Thyroid gland (tissue), 4 donors: ENCODE measurements at regions not wholly inside any gene's neighbourhood (a gene's known extent, or its start where the extent isn't known, plus 50 kb on each side); places are given as distances from the start of the nearest gene placed in this dataset.
A peak's percentile ranks its signal among the peaks of the same experiment; 100 is the strongest.

ENCODE experiments used
- DNase-seq, 2 donors: peaks; one replicate each; pipeline ENCODE4 v3.0.0-alpha.2; 2019
- H3K27ac ChIP-seq, 3 donors: fragments of 200-600 bp; sonication (generic); 1 replicate in 2 of 3; 2 replicates in 1 of 3; pipeline ENCODE4 v1.5.1; 2016 to 2019; ENCODE audit warnings: mild to moderate bottlenecking in 1 of 3, moderate library complexity in 1 of 3
- H3K27me3 ChIP-seq: fragments of 200-600 bp; sonication (generic); one replicate; pipeline ENCODE4 v1.5.1; 2019
- H3K36me3 ChIP-seq, 2 donors: fragments of 200-600 bp; sonication (generic); one replicate each; pipeline ENCODE4 v1.5.1; 2016 to 2019
- H3K4me1 ChIP-seq, 2 donors: fragments of 200-600 bp; sonication (generic); one replicate each; pipeline ENCODE4 v1.5.1; 2017 to 2019
- H3K4me3 ChIP-seq, 3 donors: fragments of 200-600 bp; sonication (generic); replicated peaks in 1 of 3; 1 replicate in 2 of 3; 2 replicates in 1 of 3; pipeline ENCODE4 v1.5.1; 2016; ENCODE audit warnings: mild to moderate bottlenecking in 1 of 3
- H3K9me3 ChIP-seq: fragments of 200-600 bp; sonication (generic); one replicate; pipeline ENCODE4 v1.5.1; 2017
- POLR2A ChIP-seq, 2 donors: fragments of 450-650 bp; IDR thresholded peaks; one replicate each; pipeline ENCODE4 v1.6.1; 2017; ENCODE audit warnings: antibody characterized with exemption in 2 of 2, mild to moderate bottlenecking in 2 of 2, moderate library complexity in 1 of 2
- WGBS, 2 donors: methylation state at CpG; one replicate each; pipeline ENCODE4 v1.1.5; 2017; 5-methylcytosine and 5-hydroxymethylcytosine counted together
- intact Hi-C: fragments of 100-400 bp; cut with DNase I; formaldehyde crosslinking; loops from one replicate; pipeline ENCODE4 v1.15.1; 2023
- TF ChIP-seq, protein P1 (sequence below), 6 experiments: fragments of 200-600 bp in 3 of 6; fragments of 450-650 bp in 3 of 6; sonication (generic) in 3 of 6; IDR thresholded peaks; one replicate each; pipeline ENCODE4 v1.5.1; 2016 to 2019; ENCODE audit warnings: antibody characterized with exemption in 6 of 6, mild to moderate bottlenecking in 2 of 6, inconsistent platforms in 1 of 6, moderate library complexity in 1 of 6

DNA sequence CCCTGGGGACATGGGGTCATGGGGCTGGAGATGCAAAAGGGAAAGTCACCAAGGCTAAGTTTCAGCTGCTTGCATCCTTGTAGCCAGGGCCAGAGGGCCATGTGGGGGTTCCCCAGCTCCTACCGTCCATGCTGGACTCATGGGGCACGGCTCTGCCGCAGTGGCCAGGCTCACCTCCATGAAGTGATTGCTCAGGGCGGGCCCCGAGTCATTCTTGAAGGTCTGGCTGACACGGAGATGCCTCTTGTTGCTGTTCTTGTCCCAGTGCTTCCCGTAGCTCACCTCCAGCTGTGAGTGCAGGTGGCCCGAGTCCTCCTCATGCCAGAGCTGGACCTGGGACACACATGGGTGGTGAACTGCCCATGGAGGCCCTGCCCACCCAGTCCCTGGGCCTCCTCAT is 114.5 kb downstream of the RMI2 start:
- DNase-seq: no peak
- Histone ChIP-seq H3K27ac (no peak overlapping the region), H3K36me3 (no peaks in the 10 kb centered on the region), H3K4me3 (no peak overlapping the region), H3K27me3 (no peaks in the 10 kb centered on the region), H3K4me1 (peaks cover 0 to 13% of the 10 kb centered on the region in 2 donors), H3K9me3 (no peaks in the 10 kb centered on the region)
- 74 to 84% methylated on average over 4 to 8 of the region's 8 CpGs for WGBS, 2 donors
- no peak for TF ChIP-seq POLR2A (IDR thresholded peaks at IDR 0.05)
- TF ChIP-seq, protein P1, sequence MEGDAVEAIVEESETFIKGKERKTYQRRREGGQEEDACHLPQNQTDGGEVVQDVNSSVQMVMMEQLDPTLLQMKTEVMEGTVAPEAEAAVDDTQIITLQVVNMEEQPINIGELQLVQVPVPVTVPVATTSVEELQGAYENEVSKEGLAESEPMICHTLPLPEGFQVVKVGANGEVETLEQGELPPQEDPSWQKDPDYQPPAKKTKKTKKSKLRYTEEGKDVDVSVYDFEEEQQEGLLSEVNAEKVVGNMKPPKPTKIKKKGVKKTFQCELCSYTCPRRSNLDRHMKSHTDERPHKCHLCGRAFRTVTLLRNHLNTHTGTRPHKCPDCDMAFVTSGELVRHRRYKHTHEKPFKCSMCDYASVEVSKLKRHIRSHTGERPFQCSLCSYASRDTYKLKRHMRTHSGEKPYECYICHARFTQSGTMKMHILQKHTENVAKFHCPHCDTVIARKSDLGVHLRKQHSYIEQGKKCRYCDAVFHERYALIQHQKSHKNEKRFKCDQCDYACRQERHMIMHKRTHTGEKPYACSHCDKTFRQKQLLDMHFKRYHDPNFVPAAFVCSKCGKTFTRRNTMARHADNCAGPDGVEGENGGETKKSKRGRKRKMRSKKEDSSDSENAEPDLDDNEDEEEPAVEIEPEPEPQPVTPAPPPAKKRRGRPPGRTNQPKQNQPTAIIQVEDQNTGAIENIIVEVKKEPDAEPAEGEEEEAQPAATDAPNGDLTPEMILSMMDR (IDR thresholded peaks at IDR 0.05): no peak
- intact Hi-C loops: no loop called here

DNA sequence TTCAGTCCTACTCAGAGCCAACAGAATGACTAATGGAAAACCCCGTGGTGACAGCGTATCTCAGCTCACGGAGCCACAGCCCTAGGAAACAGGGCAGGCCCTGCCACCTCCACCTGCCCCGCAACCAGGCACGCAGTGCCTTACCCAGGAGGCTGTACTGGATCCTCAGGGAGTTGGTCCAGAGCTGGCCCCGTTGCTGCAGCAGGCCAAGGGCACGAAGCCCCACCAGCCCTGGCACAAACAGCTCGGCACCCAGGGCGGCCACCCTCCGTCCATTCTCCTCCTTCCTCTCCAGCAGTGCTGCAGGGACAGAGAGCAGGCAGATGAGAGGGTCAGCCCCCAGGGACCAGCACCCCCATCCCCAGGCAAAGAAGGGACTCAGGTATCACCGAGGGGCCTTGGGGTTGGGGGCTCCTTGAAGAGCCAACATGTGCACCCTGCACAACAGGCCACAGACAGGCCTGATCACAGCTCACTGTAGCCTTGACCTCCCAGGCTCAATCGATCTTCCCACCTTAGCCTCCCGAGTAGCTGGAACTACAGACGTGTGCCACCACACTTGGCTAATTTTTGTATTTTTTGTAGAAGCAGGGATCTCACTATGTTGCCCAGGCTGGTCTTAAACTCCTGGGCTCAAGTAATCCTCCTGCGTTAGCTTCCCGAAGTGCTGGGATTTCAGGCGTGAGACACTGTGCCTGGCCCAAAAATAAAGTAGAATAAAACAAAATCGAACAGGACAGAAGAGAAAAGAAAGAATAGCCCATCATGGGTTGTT is 115.7 kb downstream of the RMI2 start:
- no peak for DNase-seq
- WGBS, 2 donors: 76 to 84% methylated on average over 15 to 18 of the region's 18 CpGs
- no peaks in the 10 kb centered on the region for H3K27me3 ChIP-seq
- intact Hi-C loops: no loop called here
- H3K36me3 ChIP-seq: no peaks in the 10 kb centered on the region
- TF ChIP-seq POLR2A (IDR thresholded peaks at IDR 0.05): no peak
- TF ChIP-seq, protein P1 (IDR thresholded peaks at IDR 0.05): no peak
- no peak overlapping the region for H3K27ac ChIP-seq
- H3K4me1 ChIP-seq: peaks cover 9 to 21% of the 10 kb centered on the region in 2 donors
- no peaks in the 10 kb centered on the region for H3K9me3 ChIP-seq
- no peak overlapping the region for H3K4me3 ChIP-seq

DNA sequence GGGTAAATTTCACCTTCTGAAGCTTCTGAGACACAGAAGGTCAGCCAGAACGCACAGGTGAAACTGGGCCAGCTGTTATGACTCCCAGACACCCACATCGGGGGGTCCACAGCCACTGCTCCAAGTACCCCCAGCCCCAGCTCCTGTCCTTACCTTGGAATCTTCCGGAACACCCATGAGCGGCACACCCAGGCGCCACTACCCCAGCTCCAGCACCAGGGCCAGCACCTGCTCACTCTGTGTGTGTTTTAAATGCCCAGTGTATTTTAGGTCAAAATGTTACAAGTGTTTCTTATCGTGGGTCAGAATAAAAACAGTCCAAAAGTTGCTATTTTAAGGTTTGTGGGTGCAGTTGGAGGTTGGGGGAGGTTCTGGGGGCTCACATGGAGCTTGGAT is 116.3 kb downstream of the RMI2 start:
- intact Hi-C loops: no loop called here
- TF ChIP-seq, protein P1 (IDR thresholded peaks at IDR 0.05): peak in 1 of 6 experiments; percentile 20
- TF ChIP-seq POLR2A (IDR thresholded peaks at IDR 0.05): no peak

DNA sequence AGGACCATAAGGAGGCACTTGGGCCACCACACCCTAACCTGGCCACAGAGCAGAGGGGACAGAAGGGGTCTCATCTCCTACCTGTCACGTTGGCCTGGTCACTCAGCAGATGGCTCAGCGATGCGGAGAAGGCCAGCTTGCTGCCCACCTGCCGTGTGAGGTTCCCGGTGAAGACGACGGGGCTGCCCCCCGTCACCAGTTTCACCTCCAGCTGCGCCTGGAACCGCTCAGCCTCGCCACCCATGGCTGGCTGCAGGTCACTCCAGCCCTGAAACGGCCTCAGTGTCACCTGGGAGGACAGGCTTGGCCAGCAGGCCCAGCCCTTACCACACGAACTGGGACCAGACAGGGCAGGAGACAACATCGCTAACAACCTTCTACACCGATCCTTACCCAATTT is 116.8 kb downstream of the RMI2 start:
- Histone ChIP-seq H3K4me3 (no peak overlapping the region), H3K9me3 (no peaks in the 10 kb centered on the region), H3K27ac (peak overlapping the region in 1 of 3 donors; percentile 17), H3K4me1 (peaks cover 9 to 21% of the 10 kb centered on the region in 2 donors), H3K36me3 (no peaks in the 10 kb centered on the region), H3K27me3 (no peaks in the 10 kb centered on the region)
- TF ChIP-seq, protein P1 (IDR thresholded peaks at IDR 0.05): no peak
- no peak for TF ChIP-seq POLR2A (IDR thresholded peaks at IDR 0.05)
- peak in 1 of 2 donors; percentile 9 for DNase-seq
- WGBS, 2 donors: 87 to 89% methylated on average over 14 to 15 of the region's 15 CpGs
- intact Hi-C loops: no loop called here

More for the DNA sequence above, 116.3 kb downstream of the RMI2 start:
- DNase-seq: peak; percentile 17 to 34
- WGBS, 2 donors: 63 to 80% methylated on average over 6 of the region's 6 CpGs
- Histone ChIP-seq H3K4me3 (no peak overlapping the region), H3K27ac (peak overlapping the region in 1 of 3 donors; percentile 17), H3K9me3 (no peaks in the 10 kb centered on the region), H3K27me3 (no peaks in the 10 kb centered on the region), H3K4me1 (peaks cover 9 to 21% of the 10 kb centered on the region in 2 donors), H3K36me3 (no peaks in the 10 kb centered on the region)

DNA sequence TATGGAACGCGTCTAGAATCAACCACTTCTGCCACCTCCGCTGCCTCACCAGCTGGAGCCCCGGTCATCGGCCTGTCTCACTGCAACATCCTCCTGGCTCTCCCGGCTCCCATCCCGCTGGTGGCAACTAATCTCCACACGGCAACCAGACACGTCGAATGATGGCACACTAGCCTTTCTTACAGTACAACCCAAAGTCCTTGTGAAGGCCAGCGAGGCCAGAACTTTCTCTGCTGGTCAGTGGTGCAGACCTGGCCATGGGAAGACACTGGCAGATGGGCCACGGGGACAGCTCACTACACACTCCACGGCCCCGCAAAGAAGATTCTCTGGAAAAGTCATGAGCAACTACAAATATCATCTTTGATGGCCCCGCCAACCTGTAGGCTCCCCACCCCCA is 117.6 kb downstream of the RMI2 start:
- TF ChIP-seq POLR2A (IDR thresholded peaks at IDR 0.05): no peak
- TF ChIP-seq, protein P1 (IDR thresholded peaks at IDR 0.05): no peak
- Histone ChIP-seq H3K9me3 (no peaks in the 10 kb centered on the region), H3K27me3 (no peaks in the 10 kb centered on the region), H3K4me1 (peaks cover 9 to 21% of the 10 kb centered on the region in 2 donors), H3K27ac (no peak overlapping the region), H3K4me3 (no peak overlapping the region), H3K36me3 (no peaks in the 10 kb centered on the region)
- WGBS, 2 donors: 95 to 98% methylated on average over 13 to 15 of the region's 15 CpGs
- no peak for DNase-seq
- intact Hi-C loops: no loop called here
